CD4-positive, CD25-positive, alpha-beta regulatory T cell (primary cell): ENCODE measurements at regions not wholly inside any gene's neighbourhood (a gene's known extent, or its start where the extent isn't known, plus 50 kb on each side); places are given as distances from the start of the nearest gene placed in this dataset.

ENCODE experiments used
- ATAC-seq, 2 donors: fragments of 150-1000 bp; cut with Tn5 transposase; one replicate each; pipeline ENCODE4 v1.10.0; 2021; ENCODE audit warnings: low read depth in 2 of 2, moderate number of reproducible peaks in 2 of 2, moderate library complexity in 1 of 2
- DNase-seq, 3 donors: peaks; one replicate each; pipeline versions ENCODE4 v3.0.0 to v3.0.0-alpha.2; 2012 to 2022; ENCODE audit warnings: mixed read lengths in 1 of 3
- H3K27ac ChIP-seq: one replicate; pipeline ENCODE4 v1.7.0; 2013; ENCODE audit warnings: mild to moderate bottlenecking, low read length; ENCODE audit not compliant: insufficient read depth, poor library complexity, severe bottlenecking
- H3K27me3 ChIP-seq: one replicate; pipeline ENCODE4 v1.7.0; 2013; ENCODE audit warnings: low read length; ENCODE audit not compliant: control insufficient read depth, insufficient read depth
- H3K36me3 ChIP-seq: one replicate; pipeline ENCODE4 v1.7.0; 2013; ENCODE audit warnings: mild to moderate bottlenecking, low read length, moderate library complexity; ENCODE audit not compliant: control insufficient read depth, insufficient read depth
- H3K4me1 ChIP-seq: 2 replicates; pipeline ENCODE4 v1.7.0; 2013; ENCODE audit warnings: mild to moderate bottlenecking, low read length; ENCODE audit not compliant: insufficient read depth, control insufficient read depth, poor library complexity, severe bottlenecking
- H3K4me3 ChIP-seq: one replicate; pipeline ENCODE4 v1.7.0; 2013; ENCODE audit warnings: low read depth, mild to moderate bottlenecking, low read length, moderate library complexity
- H3K9me3 ChIP-seq, 2 experiments: 1 replicate in 1 of 2; 2 replicates in 1 of 2; pipeline ENCODE4 v1.7.0; 2013; ENCODE audit warnings: low read length in 2 of 2, mild to moderate bottlenecking in 1 of 2, moderate library complexity in 1 of 2; ENCODE audit not compliant: control insufficient read depth in 2 of 2
- H3K27ac Mint-ChIP-seq, 3 donors: one replicate each; pipeline ENCODE4 v1.8.0; 2020 to 2022; ENCODE audit warnings: mild to moderate bottlenecking in 3 of 3, mixed read lengths in 3 of 3, moderate library complexity in 2 of 3
- H3K27me3 Mint-ChIP-seq: one replicate; pipeline ENCODE4 v1.8.0; 2022; ENCODE audit warnings: mild to moderate bottlenecking, mixed read lengths
- H3K36me3 Mint-ChIP-seq: one replicate; pipeline ENCODE4 v1.8.0; 2020; ENCODE audit warnings: mixed read lengths
- H3K4me1 Mint-ChIP-seq, 4 donors: one replicate each; pipeline ENCODE4 v1.8.0; 2020 to 2022; ENCODE audit warnings: mixed read lengths in 4 of 4, mild to moderate bottlenecking in 1 of 4
- H3K4me3 Mint-ChIP-seq, 4 donors: one replicate each; pipeline ENCODE4 v1.8.0; 2020 to 2022; ENCODE audit warnings: mild to moderate bottlenecking in 4 of 4, mixed read lengths in 4 of 4, moderate library complexity in 3 of 4
- H3K9me3 Mint-ChIP-seq, 7 donors: one replicate each; pipeline ENCODE4 v1.8.0; 2020 to 2022; ENCODE audit warnings: mixed read lengths in 7 of 7, mild to moderate bottlenecking in 3 of 7, moderate library complexity in 2 of 7

GRCh38 chr20:20950620-20951019 is 155.5 kb downstream of the LINC00237 start:
- H3K4me1 ChIP-seq = no peaks in the 10 kb centered on the region
- H3K36me3 ChIP-seq = no peaks in the 10 kb centered on the region
- H3K4me3 ChIP-seq = no peak overlapping the region
- H3K27me3 ChIP-seq = peaks cover 7% of the 10 kb centered on the region
- peaks cover 0 to 7% (median 1%) of the 10 kb centered on the region in 7 donors for H3K9me3 Mint-ChIP-seq
- ATAC-seq (no peak), DNase-seq (no peak)
- no peaks in the 10 kb centered on the region for H3K9me3 ChIP-seq
- H3K27ac Mint-ChIP-seq = no peak overlapping the region
- H3K4me3 Mint-ChIP-seq = no peak overlapping the region
- H3K36me3 Mint-ChIP-seq = no peaks in the 10 kb centered on the region
- peaks cover 0 to 4% (median 0%) of the 10 kb centered on the region in 4 donors for H3K4me1 Mint-ChIP-seq
- H3K27me3 Mint-ChIP-seq = peaks cover 4% of the 10 kb centered on the region
- H3K27ac ChIP-seq = no peak overlapping the region

GRCh38 chr20:20946122-20946759 is 159.9 kb downstream of the LINC00237 start:
- Histone ChIP-seq H3K9me3 (no peaks in the 10 kb centered on the region), H3K4me3 (no peak overlapping the region), H3K27ac (no peak overlapping the region), H3K4me1 (no peaks in the 10 kb centered on the region), H3K27me3 (no peaks in the 10 kb centered on the region), H3K36me3 (no peaks in the 10 kb centered on the region)
- Mint-ChIP-seq H3K4me3 (no peak overlapping the region), H3K4me1 (no peaks in the 10 kb centered on the region), H3K27me3 (no peaks in the 10 kb centered on the region), H3K27ac (no peak overlapping the region), H3K9me3 (peaks cover 0 to 14% (median 1%) of the 10 kb centered on the region in 7 donors), H3K36me3 (no peaks in the 10 kb centered on the region)
- ATAC-seq = no peak
- DNase-seq = no peak

GRCh38 chr20:20941468-20941889 is 164.7 kb downstream of the LINC00237 start:
- no peaks in the 10 kb centered on the region for H3K4me1 Mint-ChIP-seq
- no peak overlapping the region for H3K4me3 ChIP-seq
- DNase-seq (no peak), ATAC-seq (no peak)
- H3K27ac ChIP-seq = no peak overlapping the region
- H3K36me3 Mint-ChIP-seq = no peaks in the 10 kb centered on the region
- H3K27ac Mint-ChIP-seq = no peak overlapping the region
- no peaks in the 10 kb centered on the region for H3K36me3 ChIP-seq
- no peaks in the 10 kb centered on the region for H3K27me3 ChIP-seq
- H3K4me3 Mint-ChIP-seq = no peak overlapping the region
- peaks cover 5% of the 10 kb centered on the region for H3K27me3 Mint-ChIP-seq
- H3K4me1 ChIP-seq = no peaks in the 10 kb centered on the region
- H3K9me3 ChIP-seq = no peaks in the 10 kb centered on the region
- peaks cover 0 to 14% (median 1%) of the 10 kb centered on the region in 7 donors for H3K9me3 Mint-ChIP-seq

- Mint-ChIP-seq H3K27me3 (peaks cover 5% of the 10 kb centered on the region), H3K36me3 (no peaks in the 10 kb centered on the region), H3K27ac (no peak overlapping the region), H3K4me3 (no peak overlapping the region), H3K9me3 (no peaks in the 10 kb centered on the region), H3K4me1 (no peaks in the 10 kb centered on the region)
- Histone ChIP-seq H3K4me1 (no peaks in the 10 kb centered on the region), H3K27me3 (no peaks in the 10 kb centered on the region), H3K9me3 (no peaks in the 10 kb centered on the region), H3K27ac (no peak overlapping the region), H3K4me3 (no peak overlapping the region), H3K36me3 (no peaks in the 10 kb centered on the region)
- DNase-seq (no peak), ATAC-seq (no peak)
Observed at GRCh38 chr20:20939006-20939405, 167.2 kb downstream of the LINC00237 start.

DNA sequence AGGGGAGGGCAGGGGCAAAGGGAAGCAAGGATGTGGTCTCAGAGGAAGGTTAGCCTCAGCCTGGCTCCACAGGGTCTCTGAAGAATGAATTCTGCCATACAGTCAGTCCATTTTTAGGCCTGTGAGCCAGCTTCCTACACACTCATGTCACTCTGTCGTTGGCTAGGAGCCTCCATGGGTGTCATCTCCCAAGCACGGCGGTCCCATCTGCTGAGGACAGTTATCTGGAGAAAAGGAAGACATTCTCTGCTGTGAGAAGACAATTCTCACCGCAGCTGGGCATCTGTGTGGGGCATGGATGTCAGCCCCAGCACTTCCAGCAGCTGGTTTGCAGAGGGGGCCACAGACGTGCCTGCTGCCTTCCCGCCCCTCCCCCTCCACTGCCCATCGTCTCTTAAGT is 167.6 kb downstream of the LINC00237 start:
- no peaks in the 10 kb centered on the region for H3K9me3 Mint-ChIP-seq
- no peaks in the 10 kb centered on the region for H3K27me3 ChIP-seq
- H3K4me3 Mint-ChIP-seq = no peak overlapping the region
- H3K27ac Mint-ChIP-seq = peak overlapping the region in 1 of 3 donors; percentile 10
- no peaks in the 10 kb centered on the region for H3K4me1 Mint-ChIP-seq
- ATAC-seq (no peak), DNase-seq (no peak)
- no peaks in the 10 kb centered on the region for H3K36me3 ChIP-seq
- H3K4me1 ChIP-seq = no peaks in the 10 kb centered on the region
- no peaks in the 10 kb centered on the region for H3K36me3 Mint-ChIP-seq
- H3K4me3 ChIP-seq = no peak overlapping the region
- H3K27me3 Mint-ChIP-seq = peaks cover 5% of the 10 kb centered on the region
- H3K9me3 ChIP-seq = no peaks in the 10 kb centered on the region
- H3K27ac ChIP-seq = no peak overlapping the region

DNA sequence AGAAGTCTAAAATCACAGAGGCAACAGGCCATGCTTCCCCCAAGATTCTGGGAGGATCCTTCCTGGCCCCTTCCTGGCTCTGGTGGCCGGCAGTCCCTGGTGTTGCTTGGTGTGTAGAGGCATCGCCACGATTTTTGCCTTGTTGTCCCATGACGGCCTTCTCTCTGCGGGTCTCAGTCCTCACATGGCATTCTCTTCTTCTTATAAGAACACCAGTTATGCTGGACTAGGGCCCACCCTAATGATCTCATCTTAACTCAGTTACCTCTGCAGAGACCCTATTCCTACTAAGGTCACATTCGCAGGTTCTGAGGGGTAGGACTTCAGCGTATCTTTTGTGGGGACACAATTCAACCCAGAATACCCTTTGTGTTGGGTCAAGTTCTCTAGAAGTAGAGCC is 168.0 kb downstream of the LINC00237 start:
- H3K4me3 ChIP-seq = no peak overlapping the region
- H3K9me3 Mint-ChIP-seq = no peaks in the 10 kb centered on the region
- ATAC-seq (no peak), DNase-seq (no peak)
- H3K27ac ChIP-seq = no peak overlapping the region
- H3K4me3 Mint-ChIP-seq = no peak overlapping the region
- no peaks in the 10 kb centered on the region for H3K36me3 Mint-ChIP-seq
- no peaks in the 10 kb centered on the region for H3K27me3 ChIP-seq
- H3K4me1 Mint-ChIP-seq = no peaks in the 10 kb centered on the region
- no peaks in the 10 kb centered on the region for H3K9me3 ChIP-seq
- H3K27ac Mint-ChIP-seq = peak overlapping the region in 1 of 3 donors; percentile 10
- H3K4me1 ChIP-seq = no peaks in the 10 kb centered on the region
- peaks cover 5% of the 10 kb centered on the region for H3K27me3 Mint-ChIP-seq
- H3K36me3 ChIP-seq = no peaks in the 10 kb centered on the region

DNA sequence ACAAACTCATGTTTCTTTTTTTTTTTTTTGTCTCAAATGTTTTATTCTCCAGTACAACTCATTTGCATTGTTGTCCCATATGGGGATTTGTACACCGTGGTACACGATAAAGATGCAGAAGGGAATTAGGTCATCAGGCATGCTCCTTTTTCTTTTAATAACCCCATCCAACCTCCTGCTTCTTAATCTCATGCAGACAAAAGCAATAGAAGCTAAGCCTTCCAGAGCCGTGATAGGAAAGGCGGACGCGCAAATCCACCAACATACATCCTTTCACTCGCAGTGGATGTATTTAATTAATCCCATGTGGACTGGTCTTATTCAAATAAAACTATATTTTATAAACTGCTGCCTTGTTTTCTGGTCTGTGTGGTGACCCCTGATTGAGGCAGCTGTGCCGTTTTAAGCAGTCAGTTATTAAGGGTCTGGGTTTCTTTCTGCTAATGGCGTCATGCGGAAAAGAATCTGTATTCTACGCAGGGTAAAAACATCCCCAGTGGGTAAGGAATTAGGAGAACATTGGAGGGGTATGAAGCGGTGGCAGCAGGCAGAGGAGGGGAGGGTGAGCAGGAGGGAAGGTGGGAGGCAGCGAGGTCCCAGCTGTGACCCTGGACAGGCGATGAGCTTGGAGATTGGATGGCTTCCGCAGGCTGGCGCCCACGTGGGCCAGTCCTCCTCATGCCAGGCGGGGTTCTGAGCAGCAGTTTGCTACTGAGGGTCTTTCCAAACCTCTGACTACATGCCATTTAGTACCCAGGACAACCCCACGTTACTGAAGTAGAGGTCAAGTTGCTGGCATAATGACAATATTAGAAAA is 172.8 kb downstream of the LINC00237 start:
- ATAC-seq (no peak), DNase-seq (no peak)
- Mint-ChIP-seq H3K27me3 (peaks cover 10% of the 10 kb centered on the region), H3K4me1 (no peaks in the 10 kb centered on the region), H3K36me3 (no peaks in the 10 kb centered on the region), H3K27ac (no peak overlapping the region), H3K4me3 (no peak overlapping the region), H3K9me3 (peaks cover 0 to 2% (median 0%) of the 10 kb centered on the region in 7 donors)
- H3K27me3 ChIP-seq = no peaks in the 10 kb centered on the region
- no peak overlapping the region for H3K4me3 ChIP-seq
- no peak overlapping the region for H3K27ac ChIP-seq
- no peaks in the 10 kb centered on the region for H3K9me3 ChIP-seq
- H3K36me3 ChIP-seq = no peaks in the 10 kb centered on the region
- H3K4me1 ChIP-seq = no peaks in the 10 kb centered on the region

GRCh38 chr20:20932156-20932555 is 174.0 kb downstream of the LINC00237 start:
- DNase-seq (no peak), ATAC-seq (no peak)
- H3K9me3 Mint-ChIP-seq = peaks cover 0 to 2% (median 0%) of the 10 kb centered on the region in 7 donors
- H3K27me3 Mint-ChIP-seq = peaks cover 11% of the 10 kb centered on the region
- H3K36me3 ChIP-seq = no peaks in the 10 kb centered on the region
- H3K9me3 ChIP-seq = no peaks in the 10 kb centered on the region
- no peaks in the 10 kb centered on the region for H3K4me1 ChIP-seq
- H3K27me3 ChIP-seq = no peaks in the 10 kb centered on the region
- H3K4me3 ChIP-seq = no peak overlapping the region
- no peaks in the 10 kb centered on the region for H3K36me3 Mint-ChIP-seq
- no peak overlapping the region for H3K4me3 Mint-ChIP-seq
- no peaks in the 10 kb centered on the region for H3K4me1 Mint-ChIP-seq
- no peak overlapping the region for H3K27ac Mint-ChIP-seq
- no peak overlapping the region for H3K27ac ChIP-seq
